HG02981 (cell line): ENCODE measurements at regions not wholly inside any gene's neighbourhood (a gene's known extent, or its start where the extent isn't known, plus 50 kb on each side); places are given as distances from the start of the nearest gene placed in this dataset.

Experiments used
- ATAC-seq: cut with Tn5 transposase; IDR thresholded peaks from one replicate; pipeline ENCODE4 v1.9.1; 2021; ENCODE audit warnings: mild to moderate bottlenecking, moderate library complexity; ENCODE audit not compliant: unreplicated experiment

GRCh38 chr11:115577701-115578100 lies 73.5 kb upstream of the CADM1 start:
- ATAC-seq = no peak

- ATAC-seq = no peak
Measured at GRCh38 chr11:115576606-115577380, 72.6 kb upstream of the CADM1 start.

- no peak for ATAC-seq
Measured at GRCh38 chr11:115572551-115572950, 68.3 kb upstream of the CADM1 start.

DNA sequence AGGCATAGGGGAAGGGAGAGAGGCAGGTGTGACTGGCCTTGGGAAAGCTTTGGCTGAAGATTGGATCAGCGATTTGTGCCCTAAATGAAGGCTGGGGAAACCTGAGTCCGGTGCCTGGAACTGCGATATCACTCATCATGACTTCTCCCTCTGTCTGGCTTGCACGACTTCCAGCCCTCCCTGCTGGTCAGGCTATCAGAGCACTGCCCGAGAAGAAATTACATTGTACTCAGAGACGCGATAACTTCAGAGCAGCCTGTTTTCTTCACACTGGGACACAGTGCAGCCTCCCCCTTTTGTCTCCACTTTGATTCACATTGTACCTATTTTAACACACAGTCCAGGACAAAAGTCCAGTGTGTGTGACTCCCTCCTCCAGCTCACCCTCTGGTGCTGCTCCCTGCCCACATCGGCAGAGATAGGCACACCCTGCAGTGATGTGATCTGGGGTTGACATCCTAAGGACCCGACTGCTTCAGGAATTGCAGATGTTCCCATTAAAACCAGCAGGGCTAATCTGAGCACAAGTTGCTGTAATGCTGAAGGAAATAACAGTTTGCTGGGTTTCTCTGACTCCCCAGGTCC lies 62.1 kb upstream of the CADM1 start:
- ATAC-seq = no peak

- ATAC-seq = no peak
Measured at GRCh38 chr11:115564851-115565250, 60.6 kb upstream of the CADM1 start.

GRCh38 chr11:115561116-115561515 lies 56.9 kb upstream of the CADM1 start:
- ATAC-seq = no peak

DNA sequence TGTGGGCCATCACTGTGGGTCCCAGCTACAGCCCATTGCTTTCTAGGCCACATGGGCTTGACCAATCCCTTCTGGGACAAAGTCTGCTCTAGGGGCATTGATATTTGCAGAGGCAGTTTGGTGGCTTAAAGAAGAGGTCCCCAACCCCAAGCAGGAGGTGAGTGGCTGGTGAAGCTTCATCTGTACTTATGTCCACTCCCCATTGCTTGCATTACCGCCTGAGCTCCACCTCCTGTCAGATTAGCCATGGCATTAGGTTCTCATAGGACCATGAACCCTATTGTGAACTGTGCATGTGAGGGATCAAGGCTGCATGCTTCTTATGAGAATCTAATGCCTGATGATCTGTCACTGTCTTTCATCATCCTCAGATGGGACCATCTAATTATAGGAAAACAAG lies 54.4 kb upstream of the CADM1 start:
- ATAC-seq = no peak

GRCh38 chr11:115557681-115558080 lies 53.5 kb upstream of the CADM1 start:
- ATAC-seq = no peak

GRCh38 chr11:115556984-115557383 lies 52.8 kb upstream of the CADM1 start:
- ATAC-seq = no peak

DNA sequence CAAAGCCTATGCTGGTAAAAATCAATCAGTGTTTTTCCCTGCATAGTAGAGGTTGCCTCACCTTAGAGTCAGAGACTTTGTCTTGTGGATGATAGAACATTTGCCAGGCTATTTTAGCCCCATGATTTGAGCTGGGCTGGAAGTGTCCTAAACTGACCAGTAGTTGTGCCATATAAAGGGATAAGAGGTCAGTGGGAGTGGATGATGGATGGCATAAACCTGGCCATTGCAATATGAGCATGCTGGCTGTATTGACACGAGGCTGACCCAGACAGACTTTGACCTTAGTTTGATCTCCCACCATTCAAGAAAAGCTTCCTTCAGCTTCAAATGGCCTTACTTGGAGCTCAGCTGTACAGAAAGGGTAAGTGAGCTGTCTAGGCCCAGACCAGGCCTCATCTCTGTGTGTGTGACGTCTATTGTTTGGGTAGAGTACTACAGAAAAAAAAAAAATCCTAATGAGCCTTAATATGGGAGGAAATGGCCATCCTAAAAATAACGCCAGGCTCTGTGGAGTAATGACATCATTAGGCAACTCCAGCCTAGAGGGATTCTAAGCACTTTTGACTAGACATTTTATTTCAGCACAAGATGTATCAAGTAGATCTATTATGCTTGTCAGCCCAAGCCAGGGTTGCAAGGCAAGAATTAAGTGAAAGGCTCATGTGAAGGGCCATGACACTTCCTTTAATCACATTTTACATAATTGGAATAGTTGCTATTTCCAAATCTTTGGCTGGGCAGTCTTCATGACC lies 51.3 kb upstream of the CADM1 start:
- ATAC-seq = no peak
